GM12878 (cell line): ENCODE measurements at regions not wholly inside any gene's neighbourhood (a gene's known extent, or its start where the extent isn't known, plus 50 kb on each side); places are given as distances from the start of the nearest gene placed in this dataset.

Experiments
- ATF7 ChIP-seq: fragments of 450-650 bp; IDR thresholded peaks from 2 replicates; pipeline ENCODE4 v1.6.1; 2016; ENCODE audit warnings: low read depth, mild to moderate bottlenecking
- BMI1 ChIP-seq: fragments of 450-650 bp; IDR thresholded peaks from 2 replicates; pipeline ENCODE4 v1.6.1; 2016; ENCODE audit warnings: mild to moderate bottlenecking, moderate library complexity, borderline replicate concordance
- CBX5 ChIP-seq: sonication (generic); IDR thresholded peaks from 2 replicates; pipeline ENCODE4 v1.6.1; 2016; ENCODE audit warnings: low read depth, moderate library complexity, mild to moderate bottlenecking, inconsistent platforms
- CREM ChIP-seq: IDR thresholded peaks from 2 replicates; pipeline ENCODE4 v1.6.1; 2014; ENCODE audit warnings: antibody characterized with exemption, low read depth
- DPF2 ChIP-seq: fragments of 450-650 bp; IDR thresholded peaks from 2 replicates; pipeline ENCODE4 v1.6.1; 2017; ENCODE audit warnings: mild to moderate bottlenecking
- HDGF ChIP-seq: fragments of 450-650 bp; IDR thresholded peaks from 2 replicates; pipeline ENCODE4 v1.6.1; 2016; ENCODE audit warnings: antibody characterized with exemption
- NFYA ChIP-seq: IDR thresholded peaks from 2 replicates; pipeline ENCODE4 v1.6.1; 2011; ENCODE audit warnings: low read depth, mild to moderate bottlenecking, low read length, improper control_type of control experiment, borderline replicate concordance
- NR2C1 ChIP-seq: fragments of 450-650 bp; IDR thresholded peaks from 2 replicates; pipeline ENCODE4 v1.6.1; 2017; ENCODE audit warnings: antibody characterized with exemption, mild to moderate bottlenecking, moderate library complexity
- NR2F1 ChIP-seq: fragments of 450-650 bp; conservative IDR thresholded peaks from 2 replicates; pipeline ENCODE4 v1.6.1; 2017; ENCODE audit warnings: mild to moderate bottlenecking
- POU2F2 ChIP-seq: IDR thresholded peaks from 3 replicates; pipeline ENCODE4 v1.6.1; 2011; ENCODE audit warnings: low read depth, mild to moderate bottlenecking, low read length, borderline replicate concordance
- RAD51 ChIP-seq: fragments of 450-650 bp; IDR thresholded peaks from 2 replicates; pipeline ENCODE4 v1.6.1; 2016; ENCODE audit warnings: moderate library complexity, mild to moderate bottlenecking, inconsistent platforms
- RUNX3 ChIP-seq: IDR thresholded peaks from 2 replicates; pipeline ENCODE4 v1.6.1; 2012; ENCODE audit warnings: low read length, inconsistent platforms
- SMC3 ChIP-seq: IDR thresholded peaks from 2 replicates; pipeline ENCODE4 v1.6.1; 2011; ENCODE audit warnings: low read length, improper control_type of control experiment, borderline replicate concordance
- SPI1 ChIP-seq: IDR thresholded peaks from 2 replicates; pipeline ENCODE4 v1.6.1; 2011; ENCODE audit warnings: low read depth, mild to moderate bottlenecking, low read length, moderate library complexity, borderline replicate concordance; ENCODE audit not compliant: insufficient read depth
- SREBF1 ChIP-seq: IDR thresholded peaks from 2 replicates; pipeline ENCODE4 v1.6.1; 2012; ENCODE audit warnings: mild to moderate bottlenecking, low read length
- TAF1 ChIP-seq: IDR thresholded peaks from 2 replicates; pipeline ENCODE4 v1.6.1; 2011; ENCODE audit warnings: mild to moderate bottlenecking, low read depth, low read length, borderline replicate concordance
- TARDBP ChIP-seq: IDR thresholded peaks from 2 replicates; pipeline ENCODE4 v1.6.1; 2016; ENCODE audit warnings: borderline replicate concordance
- TCF12 ChIP-seq: IDR thresholded peaks from 2 replicates; pipeline ENCODE4 v1.6.1; 2011; ENCODE audit warnings: low read depth, mild to moderate bottlenecking, low read length
- TCF7 ChIP-seq: IDR thresholded peaks from 2 replicates; pipeline ENCODE4 v1.6.1; 2014; ENCODE audit warnings: antibody characterized with exemption, borderline replicate concordance
- YY1 ChIP-seq: IDR thresholded peaks from 2 replicates; pipeline ENCODE4 v1.6.1; 2011; ENCODE audit warnings: low read depth, mild to moderate bottlenecking, low read length
- ZNF622 ChIP-seq: fragments of 450-650 bp; IDR thresholded peaks from 2 replicates; pipeline ENCODE4 v1.6.1; 2017; ENCODE audit warnings: mild to moderate bottlenecking, inconsistent platforms
- ZSCAN29 ChIP-seq: fragments of 450-650 bp; IDR thresholded peaks from 2 replicates; pipeline ENCODE4 v1.6.1; 2017; ENCODE audit warnings: mild to moderate bottlenecking, moderate library complexity
- TF ChIP-seq, protein P1 (sequence below): fragments of 450-650 bp; IDR thresholded peaks from 2 replicates; pipeline ENCODE4 v1.6.1; 2017; ENCODE audit warnings: mild to moderate bottlenecking, low read depth, inconsistent platforms; ENCODE audit not compliant: poor library complexity, severe bottlenecking
- TF ChIP-seq, protein P2 (sequence below): fragments of 450-650 bp; IDR thresholded peaks from 2 replicates; pipeline ENCODE4 v1.6.1; 2014; ENCODE audit warnings: mild to moderate bottlenecking
- TF ChIP-seq, protein P3 (sequence below): IDR thresholded peaks from 2 replicates; pipeline ENCODE4 v1.6.1; 2012; ENCODE audit warnings: low read depth, low read length, improper control_type of control experiment
- TF ChIP-seq, protein P4 (sequence below): fragments of 450-650 bp; IDR thresholded peaks from 2 replicates; pipeline ENCODE4 v1.6.1; 2017; ENCODE audit warnings: mild to moderate bottlenecking, moderate library complexity

DNA sequence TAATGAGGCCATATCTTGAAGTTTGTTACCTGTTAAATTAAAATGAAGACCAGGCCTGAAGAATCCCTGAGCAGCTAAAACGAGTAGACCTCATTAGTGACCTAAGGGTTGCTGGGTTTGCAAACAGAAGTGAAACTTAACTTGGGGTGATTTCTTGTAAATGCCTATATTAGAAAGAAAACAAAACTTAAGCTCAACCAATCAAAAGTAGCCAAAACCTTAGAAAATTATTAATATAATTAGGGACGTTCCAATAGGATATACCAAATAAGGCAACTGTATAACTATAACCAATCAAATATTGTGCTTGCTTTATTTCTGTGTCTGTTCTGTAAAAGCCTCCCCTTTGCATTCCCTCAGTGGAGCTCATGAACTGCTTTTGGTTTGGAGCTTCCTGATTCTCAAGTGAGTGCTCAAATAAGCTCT is 137.9 kb upstream of the VRK2 start (continued):
- TF ChIP-seq, protein P1, sequence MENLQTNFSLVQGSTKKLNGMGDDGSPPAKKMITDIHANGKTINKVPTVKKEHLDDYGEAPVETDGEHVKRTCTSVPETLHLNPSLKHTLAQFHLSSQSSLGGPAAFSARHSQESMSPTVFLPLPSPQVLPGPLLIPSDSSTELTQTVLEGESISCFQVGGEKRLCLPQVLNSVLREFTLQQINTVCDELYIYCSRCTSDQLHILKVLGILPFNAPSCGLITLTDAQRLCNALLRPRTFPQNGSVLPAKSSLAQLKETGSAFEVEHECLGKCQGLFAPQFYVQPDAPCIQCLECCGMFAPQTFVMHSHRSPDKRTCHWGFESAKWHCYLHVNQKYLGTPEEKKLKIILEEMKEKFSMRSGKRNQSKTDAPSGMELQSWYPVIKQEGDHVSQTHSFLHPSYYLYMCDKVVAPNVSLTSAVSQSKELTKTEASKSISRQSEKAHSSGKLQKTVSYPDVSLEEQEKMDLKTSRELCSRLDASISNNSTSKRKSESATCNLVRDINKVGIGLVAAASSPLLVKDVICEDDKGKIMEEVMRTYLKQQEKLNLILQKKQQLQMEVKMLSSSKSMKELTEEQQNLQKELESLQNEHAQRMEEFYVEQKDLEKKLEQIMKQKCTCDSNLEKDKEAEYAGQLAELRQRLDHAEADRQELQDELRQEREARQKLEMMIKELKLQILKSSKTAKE: peak; percentile 26
- TF ChIP-seq RUNX3: peak; percentile 44; the same call in 1 of the 2 replicates
- TF ChIP-seq, protein P2, sequence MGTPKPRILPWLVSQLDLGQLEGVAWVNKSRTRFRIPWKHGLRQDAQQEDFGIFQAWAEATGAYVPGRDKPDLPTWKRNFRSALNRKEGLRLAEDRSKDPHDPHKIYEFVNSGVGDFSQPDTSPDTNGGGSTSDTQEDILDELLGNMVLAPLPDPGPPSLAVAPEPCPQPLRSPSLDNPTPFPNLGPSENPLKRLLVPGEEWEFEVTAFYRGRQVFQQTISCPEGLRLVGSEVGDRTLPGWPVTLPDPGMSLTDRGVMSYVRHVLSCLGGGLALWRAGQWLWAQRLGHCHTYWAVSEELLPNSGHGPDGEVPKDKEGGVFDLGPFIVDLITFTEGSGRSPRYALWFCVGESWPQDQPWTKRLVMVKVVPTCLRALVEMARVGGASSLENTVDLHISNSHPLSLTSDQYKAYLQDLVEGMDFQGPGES: no peak
- TF ChIP-seq RAD51: 0 out of 2 replicates have a peak, but pooled peaks have one; percentile 11
- peak; percentile 47; the same call in 1 of the 2 replicates for TF ChIP-seq SPI1
- TF ChIP-seq TCF7: no peak
- no peak for TF ChIP-seq HDGF
- no peak for TF ChIP-seq DPF2
- no peak for TF ChIP-seq CBX5
- TF ChIP-seq CREM: no peak
- no peak for TF ChIP-seq TARDBP
- peak; percentile 98 for TF ChIP-seq TAF1
- TF ChIP-seq SREBF1: no peak
- no peak for TF ChIP-seq ZSCAN29
- TF ChIP-seq NFYA: no peak
- no peak for TF ChIP-seq SMC3
- TF ChIP-seq ZNF622: no peak
- TF ChIP-seq BMI1: no peak
- TF ChIP-seq ATF7: peak; percentile 59
- peak; percentile 41; the same call in 1 of the 2 replicates for TF ChIP-seq NR2C1
- TF ChIP-seq NR2F1: peak; percentile 51; the same call in 1 of the 2 replicates
- TF ChIP-seq, protein P3, sequence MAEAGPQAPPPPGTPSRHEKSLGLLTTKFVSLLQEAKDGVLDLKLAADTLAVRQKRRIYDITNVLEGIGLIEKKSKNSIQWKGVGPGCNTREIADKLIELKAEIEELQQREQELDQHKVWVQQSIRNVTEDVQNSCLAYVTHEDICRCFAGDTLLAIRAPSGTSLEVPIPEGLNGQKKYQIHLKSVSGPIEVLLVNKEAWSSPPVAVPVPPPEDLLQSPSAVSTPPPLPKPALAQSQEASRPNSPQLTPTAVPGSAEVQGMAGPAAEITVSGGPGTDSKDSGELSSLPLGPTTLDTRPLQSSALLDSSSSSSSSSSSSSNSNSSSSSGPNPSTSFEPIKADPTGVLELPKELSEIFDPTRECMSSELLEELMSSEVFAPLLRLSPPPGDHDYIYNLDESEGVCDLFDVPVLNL: no peak
- 0 out of 3 replicates have a peak, but pooled peaks have one; percentile 39 for TF ChIP-seq POU2F2
- no peak for TF ChIP-seq TCF12
- 0 out of 2 replicates have a peak, but pooled peaks have one; percentile 34 for TF ChIP-seq YY1
- TF ChIP-seq, protein P4, sequence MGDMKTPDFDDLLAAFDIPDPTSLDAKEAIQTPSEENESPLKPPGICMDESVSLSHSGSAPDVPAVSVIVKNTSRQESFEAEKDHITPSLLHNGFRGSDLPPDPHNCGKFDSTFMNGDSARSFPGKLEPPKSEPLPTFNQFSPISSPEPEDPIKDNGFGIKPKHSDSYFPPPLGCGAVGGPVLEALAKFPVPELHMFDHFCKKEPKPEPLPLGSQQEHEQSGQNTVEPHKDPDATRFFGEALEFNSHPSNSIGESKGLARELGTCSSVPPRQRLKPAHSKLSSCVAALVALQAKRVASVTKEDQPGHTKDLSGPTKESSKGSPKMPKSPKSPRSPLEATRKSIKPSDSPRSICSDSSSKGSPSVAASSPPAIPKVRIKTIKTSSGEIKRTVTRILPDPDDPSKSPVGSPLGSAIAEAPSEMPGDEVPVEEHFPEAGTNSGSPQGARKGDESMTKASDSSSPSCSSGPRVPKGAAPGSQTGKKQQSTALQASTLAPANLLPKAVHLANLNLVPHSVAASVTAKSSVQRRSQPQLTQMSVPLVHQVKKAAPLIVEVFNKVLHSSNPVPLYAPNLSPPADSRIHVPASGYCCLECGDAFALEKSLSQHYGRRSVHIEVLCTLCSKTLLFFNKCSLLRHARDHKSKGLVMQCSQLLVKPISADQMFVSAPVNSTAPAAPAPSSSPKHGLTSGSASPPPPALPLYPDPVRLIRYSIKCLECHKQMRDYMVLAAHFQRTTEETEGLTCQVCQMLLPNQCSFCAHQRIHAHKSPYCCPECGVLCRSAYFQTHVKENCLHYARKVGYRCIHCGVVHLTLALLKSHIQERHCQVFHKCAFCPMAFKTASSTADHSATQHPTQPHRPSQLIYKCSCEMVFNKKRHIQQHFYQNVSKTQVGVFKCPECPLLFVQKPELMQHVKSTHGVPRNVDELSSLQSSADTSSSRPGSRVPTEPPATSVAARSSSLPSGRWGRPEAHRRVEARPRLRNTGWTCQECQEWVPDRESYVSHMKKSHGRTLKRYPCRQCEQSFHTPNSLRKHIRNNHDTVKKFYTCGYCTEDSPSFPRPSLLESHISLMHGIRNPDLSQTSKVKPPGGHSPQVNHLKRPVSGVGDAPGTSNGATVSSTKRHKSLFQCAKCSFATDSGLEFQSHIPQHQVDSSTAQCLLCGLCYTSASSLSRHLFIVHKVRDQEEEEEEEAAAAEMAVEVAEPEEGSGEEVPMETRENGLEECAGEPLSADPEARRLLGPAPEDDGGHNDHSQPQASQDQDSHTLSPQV: no peak
